C4-2B (cell line): ENCODE measurements at regions not wholly inside any gene's neighbourhood (a gene's known extent, or its start where the extent isn't known, plus 50 kb on each side); places are given as distances from the start of the nearest gene placed in this dataset.

Experiments used
- ZFX ChIP-seq: fragments of 450-650 bp; IDR thresholded peaks from 2 replicates; pipeline ENCODE4 v1.6.1; 2017
- TF ChIP-seq, protein P1 (sequence below): fragments of 450-650 bp; conservative IDR thresholded peaks from 2 replicates; pipeline ENCODE4 v1.5.1; 2017; ENCODE audit warnings: mild to moderate bottlenecking

DNA sequence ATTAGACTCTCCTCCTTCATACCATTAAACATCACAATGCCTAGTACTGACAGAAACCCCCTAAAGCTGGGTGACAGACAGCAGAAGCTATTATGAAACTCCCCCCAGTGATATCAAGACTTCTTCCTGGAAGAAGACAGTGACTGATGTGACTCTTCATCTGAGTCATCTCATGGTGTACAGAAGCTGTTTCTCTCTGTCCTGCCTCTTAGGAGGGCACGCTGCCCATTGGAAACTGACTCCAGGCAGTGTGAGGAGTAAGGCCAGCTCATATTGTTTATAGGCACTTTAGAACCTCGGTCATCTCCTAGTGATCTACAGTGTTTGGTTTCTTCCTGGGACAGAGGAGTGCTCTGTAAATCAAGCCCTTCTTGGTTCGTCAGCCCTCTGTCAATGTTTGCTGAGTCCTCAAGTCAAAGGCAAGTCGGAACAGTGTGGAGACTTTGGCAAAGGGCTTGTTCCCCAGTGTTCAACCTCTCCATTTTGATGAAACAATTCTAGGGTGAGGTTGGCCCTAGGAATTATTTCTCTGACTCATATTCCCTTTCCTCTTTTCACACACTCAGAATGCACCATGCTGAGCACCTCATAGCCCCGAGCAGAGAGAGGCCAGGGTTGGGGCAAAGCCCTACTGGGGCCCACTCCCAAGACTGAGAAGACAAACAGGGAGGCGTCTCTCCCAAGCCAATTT, 172.5 kb upstream of the TMEM45B start:
- TF ChIP-seq, protein P1, sequence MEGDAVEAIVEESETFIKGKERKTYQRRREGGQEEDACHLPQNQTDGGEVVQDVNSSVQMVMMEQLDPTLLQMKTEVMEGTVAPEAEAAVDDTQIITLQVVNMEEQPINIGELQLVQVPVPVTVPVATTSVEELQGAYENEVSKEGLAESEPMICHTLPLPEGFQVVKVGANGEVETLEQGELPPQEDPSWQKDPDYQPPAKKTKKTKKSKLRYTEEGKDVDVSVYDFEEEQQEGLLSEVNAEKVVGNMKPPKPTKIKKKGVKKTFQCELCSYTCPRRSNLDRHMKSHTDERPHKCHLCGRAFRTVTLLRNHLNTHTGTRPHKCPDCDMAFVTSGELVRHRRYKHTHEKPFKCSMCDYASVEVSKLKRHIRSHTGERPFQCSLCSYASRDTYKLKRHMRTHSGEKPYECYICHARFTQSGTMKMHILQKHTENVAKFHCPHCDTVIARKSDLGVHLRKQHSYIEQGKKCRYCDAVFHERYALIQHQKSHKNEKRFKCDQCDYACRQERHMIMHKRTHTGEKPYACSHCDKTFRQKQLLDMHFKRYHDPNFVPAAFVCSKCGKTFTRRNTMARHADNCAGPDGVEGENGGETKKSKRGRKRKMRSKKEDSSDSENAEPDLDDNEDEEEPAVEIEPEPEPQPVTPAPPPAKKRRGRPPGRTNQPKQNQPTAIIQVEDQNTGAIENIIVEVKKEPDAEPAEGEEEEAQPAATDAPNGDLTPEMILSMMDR = no peak
- TF ChIP-seq ZFX = no peak
